HG02970 (cell line): ENCODE measurements at regions not wholly inside any gene's neighbourhood (a gene's known extent, or its start where the extent isn't known, plus 50 kb on each side); places are given as distances from the start of the nearest gene placed in this dataset.

Source experiments
- ATAC-seq: cut with Tn5 transposase; IDR thresholded peaks from one replicate; pipeline ENCODE4 v1.9.1; 2021; ENCODE audit warnings: mild to moderate bottlenecking, moderate library complexity, moderate number of reproducible peaks; ENCODE audit not compliant: unreplicated experiment, low FRiP score

GRCh38 chr2:198468136-198468535, 663.7 kb downstream of the PLCL1 start:
- no peak for ATAC-seq

DNA sequence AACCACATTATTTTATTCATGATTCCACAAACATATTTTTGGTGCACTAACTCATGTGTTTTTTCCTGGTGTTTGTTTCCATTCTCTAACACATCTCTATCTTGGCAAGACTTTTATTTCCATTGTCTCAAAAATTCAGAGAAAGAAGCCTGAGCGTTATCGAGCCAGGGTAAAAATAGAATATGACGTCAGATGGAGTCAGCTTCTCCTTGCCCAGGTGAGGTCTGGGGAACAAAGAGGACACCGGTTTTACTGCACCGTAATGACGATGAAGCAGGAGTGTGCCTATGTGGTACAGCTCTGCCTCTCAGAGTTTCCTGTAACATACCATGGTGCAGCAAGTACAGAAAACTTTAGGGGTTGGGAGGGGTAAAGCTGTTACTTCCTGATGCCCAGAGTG, 661.6 kb downstream of the PLCL1 start:
- ATAC-seq: no peak

GRCh38 chr2:198456418-198456817, 652.0 kb downstream of the PLCL1 start:
- ATAC-seq: no peak

- no peak for ATAC-seq
These were observed 649.5 kb downstream of the PLCL1 start for GRCh38 chr2:198453866-198454265.

- ATAC-seq: no peak
These were observed 647.9 kb downstream of the PLCL1 start for GRCh38 chr2:198452327-198452726.

GRCh38 chr2:198448789-198449188, 644.4 kb downstream of the PLCL1 start:
- no peak for ATAC-seq

DNA sequence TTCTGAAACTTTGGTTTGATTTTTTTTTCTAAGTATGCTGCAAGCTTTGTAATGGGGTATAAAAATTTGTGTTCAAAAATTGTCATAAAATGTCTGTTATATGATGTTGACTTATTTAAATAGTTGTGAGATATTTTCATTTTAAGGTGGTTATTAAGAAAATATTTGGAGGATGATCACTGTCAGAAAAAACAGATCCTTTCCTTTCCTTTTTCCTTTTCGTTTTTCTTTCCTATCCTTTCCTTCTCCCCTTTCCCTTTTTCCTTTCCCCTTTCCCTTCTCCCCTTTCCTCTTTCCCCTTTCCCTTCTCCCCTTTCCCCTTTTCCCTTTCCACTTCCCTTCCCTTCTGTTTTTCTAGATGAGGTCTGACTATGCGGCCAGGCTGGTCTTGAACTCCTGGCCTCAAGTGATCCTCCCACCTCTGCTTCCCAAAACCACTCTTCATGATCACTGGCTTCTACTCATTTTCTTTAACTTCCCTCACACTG, 640.5 kb downstream of the PLCL1 start:
- ATAC-seq: no peak

GRCh38 chr2:198441901-198442300, 637.5 kb downstream of the PLCL1 start:
- ATAC-seq: no peak

DNA sequence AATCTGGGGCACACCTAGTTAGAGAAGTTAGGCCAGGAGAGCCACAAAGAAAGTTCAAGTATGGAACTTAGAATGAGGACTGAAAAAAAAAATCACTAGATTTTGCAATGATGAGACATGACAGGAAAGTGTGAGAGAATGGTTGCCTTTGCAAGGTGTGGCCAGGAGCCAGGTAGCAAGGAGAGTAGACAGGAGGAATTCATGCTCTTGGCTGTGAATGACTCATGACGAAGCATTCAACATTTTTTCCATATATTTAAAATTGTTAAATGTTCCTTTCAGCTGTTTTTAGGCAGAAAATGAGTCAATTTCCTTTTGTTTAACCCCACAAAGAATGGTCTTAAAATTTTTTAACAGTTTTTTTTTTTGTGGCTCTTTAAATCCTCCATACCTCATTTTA, 636.9 kb downstream of the PLCL1 start:
- ATAC-seq: no peak

DNA sequence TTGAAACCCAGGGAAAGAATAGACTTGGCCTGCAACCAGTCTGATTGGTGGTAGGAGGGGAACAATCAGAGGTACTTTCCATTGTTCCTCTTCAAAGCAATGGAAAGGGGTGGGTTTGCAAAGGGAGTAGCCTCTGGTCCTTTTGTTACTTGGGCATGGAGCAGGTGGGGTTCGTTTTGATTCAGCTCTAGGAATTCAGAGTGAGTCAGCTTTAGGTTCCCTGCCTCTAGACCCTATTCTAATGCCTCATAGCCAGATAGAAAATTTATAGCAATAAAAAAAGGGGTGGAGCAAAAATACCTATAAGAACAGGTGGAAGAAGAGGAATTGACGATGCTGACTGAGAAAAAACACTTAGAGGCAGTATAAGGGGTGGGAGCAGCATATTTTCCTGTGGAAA, 636.4 kb downstream of the PLCL1 start:
- no peak for ATAC-seq

DNA sequence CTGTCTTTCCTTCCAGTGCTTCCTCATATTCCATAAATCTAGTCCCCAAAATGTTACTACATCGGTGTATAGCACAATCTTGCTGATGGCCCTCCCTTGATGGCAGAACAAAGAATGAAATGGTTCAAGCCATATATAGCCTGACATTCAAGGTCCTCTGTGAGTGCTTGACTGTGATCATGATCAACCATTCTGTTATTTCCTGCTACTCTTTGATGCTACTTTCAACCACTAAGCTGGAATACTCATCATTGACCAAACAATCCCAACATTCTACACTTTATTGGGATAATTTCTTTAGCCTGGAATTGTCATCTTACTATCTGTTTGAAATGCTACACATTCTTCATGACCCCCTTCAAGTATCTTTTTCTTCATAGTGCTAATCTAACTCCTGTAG, 633.9 kb downstream of the PLCL1 start:
- no peak for ATAC-seq

DNA sequence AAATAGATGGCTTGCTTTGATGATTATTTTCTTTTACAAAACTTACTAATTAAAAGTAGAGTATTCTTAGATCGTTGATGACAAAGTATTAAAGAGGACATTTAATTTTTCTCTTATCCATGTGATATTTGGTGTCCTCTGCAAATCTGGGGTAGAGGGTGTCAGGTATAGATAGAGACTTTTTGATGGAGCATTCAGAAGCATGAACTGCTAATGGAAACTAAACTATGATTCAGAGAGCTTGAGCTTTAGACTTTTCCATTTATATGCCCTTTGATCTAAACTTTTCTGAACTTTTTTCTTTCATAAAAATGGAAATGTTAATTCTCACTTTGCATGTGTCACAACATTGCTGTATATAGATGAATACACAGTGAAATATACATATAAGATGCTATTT, 619.7 kb downstream of the PLCL1 start:
- ATAC-seq: no peak

DNA sequence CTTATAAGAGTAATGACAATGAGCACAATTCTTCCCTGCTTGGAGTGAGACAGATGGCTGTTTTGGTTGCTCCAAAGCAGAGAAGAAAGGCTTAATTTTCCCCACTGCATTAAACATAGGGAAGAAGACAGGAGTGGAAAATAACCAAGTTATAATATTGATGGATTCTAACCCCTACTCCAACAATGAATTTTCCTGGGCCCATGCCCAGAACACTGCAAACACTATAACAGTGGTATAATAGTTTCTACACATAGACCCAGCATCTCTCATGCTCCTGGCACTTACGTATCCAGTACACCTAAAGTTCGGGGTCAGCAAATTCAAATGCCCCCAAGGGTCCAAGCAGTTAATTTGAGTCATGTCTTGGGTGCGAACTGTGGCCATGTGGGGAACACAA, 613.4 kb downstream of the PLCL1 start:
- no peak for ATAC-seq

DNA sequence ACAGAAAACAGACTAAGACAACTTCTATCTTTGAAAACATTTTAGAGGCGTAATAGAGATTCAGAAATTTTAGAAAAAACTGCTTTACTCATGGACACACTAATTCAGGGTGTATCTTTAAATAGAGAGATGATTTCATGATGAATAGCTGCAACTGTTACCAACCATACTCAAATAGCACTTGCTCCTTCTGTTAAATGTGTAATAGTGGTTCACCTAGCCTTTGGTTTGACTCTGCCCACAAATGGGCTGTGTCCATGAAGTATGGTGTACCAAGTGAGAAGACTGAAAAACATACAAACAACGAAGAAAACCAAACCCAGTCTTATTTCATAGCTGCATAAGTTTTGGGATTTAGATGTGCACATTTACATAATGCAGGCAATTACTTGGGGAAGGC, 610.6 kb downstream of the PLCL1 start:
- no peak for ATAC-seq

DNA sequence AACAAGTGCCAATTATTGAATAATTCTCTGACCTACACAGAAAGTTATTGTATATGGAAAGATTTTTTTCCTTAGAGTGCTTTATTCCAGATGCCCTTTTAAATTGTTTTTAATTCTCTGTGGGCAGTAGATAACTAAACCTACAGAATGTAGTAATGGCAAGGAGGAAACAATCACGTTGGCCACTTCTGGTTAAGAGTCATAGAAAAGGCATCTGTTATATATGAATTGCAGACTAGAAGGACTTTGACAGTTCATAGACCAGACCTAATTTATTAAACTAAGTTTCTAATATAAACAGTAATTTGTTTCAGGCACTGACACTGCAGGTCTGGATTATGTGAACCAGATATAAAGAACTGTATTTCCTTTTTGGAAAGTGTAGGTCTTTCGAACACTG, 607.5 kb downstream of the PLCL1 start:
- no peak for ATAC-seq

DNA sequence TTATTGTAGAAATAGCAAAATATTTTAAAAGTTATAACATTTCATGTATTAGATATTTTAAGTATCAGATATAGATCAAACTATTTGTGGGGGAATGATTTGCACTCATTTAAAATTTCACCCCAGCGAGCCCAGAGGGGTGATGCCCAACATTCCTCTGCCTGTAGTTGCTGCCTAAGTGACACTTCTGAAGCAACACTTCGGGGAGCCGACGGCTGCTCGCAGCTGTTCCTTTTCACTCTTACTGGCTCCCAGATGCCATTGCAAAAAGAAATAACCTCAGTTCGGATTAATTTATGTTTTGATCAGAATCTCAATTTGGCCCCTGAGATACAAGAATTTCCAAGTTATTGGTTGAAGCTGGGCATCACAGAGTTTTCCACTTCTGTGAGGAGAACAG, 603.8 kb downstream of the PLCL1 start:
- no peak for ATAC-seq

DNA sequence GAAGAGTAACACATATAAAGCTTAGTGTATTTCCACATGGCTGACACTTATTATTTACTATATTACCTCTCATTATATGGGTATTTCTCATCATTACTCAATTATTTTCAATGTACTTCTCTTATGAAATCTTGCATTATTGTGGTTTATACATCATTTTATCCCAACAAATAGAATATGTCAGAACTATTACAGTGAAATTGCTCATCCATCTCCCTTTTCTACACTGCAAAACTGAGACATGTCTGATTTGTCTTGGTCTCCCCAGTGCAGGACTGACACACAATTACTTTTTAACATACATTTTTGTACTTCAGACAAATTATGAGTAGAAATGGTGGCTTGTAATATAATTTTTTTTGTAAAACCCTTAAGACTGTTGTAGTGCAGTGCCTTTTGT, 600.9 kb downstream of the PLCL1 start:
- ATAC-seq: no peak

GRCh38 chr2:198401644-198402043, 597.3 kb downstream of the PLCL1 start:
- no peak for ATAC-seq

GRCh38 chr2:198400999-198401398, 596.6 kb downstream of the PLCL1 start:
- ATAC-seq: no peak

- no peak for ATAC-seq
These were observed 589.8 kb downstream of the PLCL1 start for GRCh38 chr2:198394208-198394607.

GRCh38 chr2:198390670-198391069, 586.3 kb downstream of the PLCL1 start:
- no peak for ATAC-seq

GRCh38 chr2:198387677-198388076, 583.3 kb downstream of the PLCL1 start:
- no peak for ATAC-seq

- ATAC-seq: no peak
These were observed 581.5 kb downstream of the PLCL1 start for GRCh38 chr2:198385856-198386255.
